HepG2 (cell line): ENCODE measurements at regions not wholly inside any gene's neighbourhood (a gene's known extent, or its start where the extent isn't known, plus 50 kb on each side); places are given as distances from the start of the nearest gene placed in this dataset.

Experiments used
- ATAC-seq: fragments of 200-7000 bp; cut with Tn5 transposase; 3 replicates; pipeline ENCODE4 v1.9.1; 2020; ENCODE audit warnings: mild to moderate bottlenecking, moderate library complexity
- BruUV-seq: library from RNA; stranded (reverse); fragments of 400-500 nt; replicated peaks from 2 replicates; lab custom pipeline; 2021; lab: Mats Ljungman, UMichigan
- CTCF ChIA-PET: fragments of 300-600 bp; formaldehyde crosslinking; extraction: SDS; loops from one replicate; lab custom pipeline; 2021; ENCODE audit warnings: low total read pairs, inconsistent platforms, low intra/inter-chr PET ratio; lab: Yijun Ruan, JAX
- POLR2A ChIA-PET: fragments of 350-600 bp; sonication (Branson Sonifier 250); formaldehyde crosslinking; loops from one replicate; lab custom pipeline; 2020; ENCODE audit warnings: antibody characterized with exemption, inconsistent platforms; lab: Yijun Ruan, JAX
- DNase-seq: peaks from one replicate; pipeline ENCODE4 v3.0.0-alpha.2; 2015; ENCODE audit warnings: low spot score
- FAIRE-seq: peaks from 3 replicates; lab custom pipeline; 2011; peaks lifted over from hg19 to GRCh38; lab: Jason Lieb, UNC
- H2AFZ ChIP-seq: one replicate; pipeline ENCODE4 v1.6.1; 2011; ENCODE audit warnings: low read length, inconsistent platforms
- H3K27ac ChIP-seq: fragments of 300-600 bp; 3 replicates; pipeline ENCODE4 v1.8.0; 2011; ENCODE audit warnings: mixed run types, mild to moderate bottlenecking, mixed read lengths, low read length, inconsistent platforms; ENCODE audit not compliant: insufficient read depth; ENCODE audit errors: extremely low read length
- H3K27me3 ChIP-seq, 2 experiments: fragments of 200-600 bp in 1 of 2; 2 replicates in 1 of 2; 3 replicates in 1 of 2; pipeline versions ENCODE4 v1.6.0 to v1.8.0; 2011; ENCODE audit warnings: low read length in 2 of 2, mild to moderate bottlenecking in 2 of 2, moderate library complexity in 2 of 2, inconsistent platforms in 1 of 2; ENCODE audit not compliant: insufficient read depth in 2 of 2, control insufficient read depth in 1 of 2
- H3K36me3 ChIP-seq, 2 experiments: fragments of 200-600 bp in 1 of 2; replicated peaks in 1 of 2; 2 replicates in 1 of 2; 3 replicates in 1 of 2; pipeline versions ENCODE4 v1.5.1 to v1.8.0; 2011; ENCODE audit warnings: low read length in 2 of 2, inconsistent platforms in 1 of 2; ENCODE audit not compliant: insufficient read depth in 2 of 2, control insufficient read depth in 1 of 2
- H3K4me1 ChIP-seq: 2 replicates; pipeline ENCODE4 v1.5.1; 2012; ENCODE audit warnings: low read length, inconsistent platforms; ENCODE audit not compliant: insufficient read depth
- H3K4me2 ChIP-seq: 2 replicates; pipeline ENCODE4 v1.6.0; 2011; ENCODE audit warnings: low read depth, low read length, inconsistent platforms
- H3K4me3 ChIP-seq, 3 experiments: fragments of 200-600 bp in 1 of 3; sonication (generic), shearing (Covaris generic) in 1 of 3; replicated peaks in 1 of 3; 2 replicates each; pipeline ENCODE4 v1.5.1; 2011 to 2016; ENCODE audit warnings: low read length in 3 of 3, inconsistent platforms in 2 of 3, low read depth in 2 of 3, mild to moderate bottlenecking in 2 of 3, control low read depth in 1 of 3, mixed read lengths in 1 of 3; ENCODE audit not compliant: insufficient read depth in 1 of 3
- H3K79me2 ChIP-seq: one replicate; pipeline ENCODE4 v1.6.1; 2011; ENCODE audit warnings: low read length, inconsistent platforms; ENCODE audit not compliant: insufficient read depth
- H3K9ac ChIP-seq: 2 replicates; pipeline ENCODE4 v1.6.0; 2011; ENCODE audit warnings: mild to moderate bottlenecking, low read depth, low read length, inconsistent platforms; ENCODE audit not compliant: insufficient read depth
- H3K9me3 ChIP-seq: 2 replicates; pipeline ENCODE4 v1.5.1; 2012; ENCODE audit warnings: mild to moderate bottlenecking, low read length
- H4K20me1 ChIP-seq: 2 replicates; pipeline ENCODE4 v1.6.0; 2011; ENCODE audit warnings: inconsistent platforms, mild to moderate bottlenecking, low read length, moderate library complexity; ENCODE audit not compliant: insufficient read depth
- MAFF ChIP-seq: IDR thresholded peaks from 2 replicates; pipeline ENCODE4 v1.6.1; 2011; ENCODE audit warnings: low read depth, low read length, improper control_type of control experiment
- RBM22 ChIP-seq: fragments of 200-400 bp; formaldehyde crosslinking; optimal IDR thresholded peaks from 2 replicates; pipeline ENCODE3; 2017; ENCODE audit warnings: mild to moderate bottlenecking, low read length, moderate library complexity
- RFXAP ChIP-seq: sonication (generic); formaldehyde crosslinking; IDR thresholded peaks from 2 replicates; pipeline ENCODE4 v1.4.0; 2020; ENCODE audit warnings: missing genetic modification reagents, borderline replicate concordance
- SOX5 ChIP-seq: IDR thresholded peaks from 2 replicates; pipeline ENCODE4 v1.6.1; 2016; ENCODE audit warnings: borderline replicate concordance
- SP4 ChIP-seq: sonication (generic); formaldehyde crosslinking; IDR thresholded peaks from 2 replicates; pipeline ENCODE4 v1.8.1; 2023; ENCODE audit warnings: mild to moderate bottlenecking, missing genetic modification reagents
- YY1 ChIP-seq: IDR thresholded peaks from 2 replicates; pipeline ENCODE4 v1.6.1; 2011; ENCODE audit warnings: low read length, low read depth, moderate library complexity, mild to moderate bottlenecking; ENCODE audit not compliant: insufficient read depth, insufficient replicate concordance
- ZNF333 ChIP-seq: sonication (generic); formaldehyde crosslinking; IDR thresholded peaks from 2 replicates; pipeline ENCODE4 v1.4.0; 2020; ENCODE audit warnings: mild to moderate bottlenecking, missing genetic modification reagents, borderline replicate concordance
- ZNF503 ChIP-seq: sonication (generic); formaldehyde crosslinking; IDR thresholded peaks from 2 replicates; pipeline ENCODE4 v1.4.0; 2020; ENCODE audit warnings: missing genetic modification reagents
- ZNF558 ChIP-seq: sonication (generic); formaldehyde crosslinking; IDR thresholded peaks from 2 replicates; pipeline ENCODE4 v1.9.0; 2022; ENCODE audit warnings: mild to moderate bottlenecking, missing genetic modification reagents, borderline replicate concordance
- ZNF616 ChIP-seq: sonication (generic); formaldehyde crosslinking; IDR thresholded peaks from 2 replicates; pipeline ENCODE4 v1.5.0; 2020; ENCODE audit warnings: low read depth, mild to moderate bottlenecking, missing genetic modification reagents
- ZNF687 ChIP-seq: sonication (generic); formaldehyde crosslinking; IDR thresholded peaks from 2 replicates; pipeline ENCODE4 v1.5.1; 2020; ENCODE audit warnings: mild to moderate bottlenecking, missing genetic modification reagents, moderate library complexity
- ZNF7 ChIP-seq: IDR thresholded peaks from 2 replicates; pipeline ENCODE4 v1.6.1; 2016; ENCODE audit warnings: missing biosample characterization, missing genetic modification reagents
- ZNF788 ChIP-seq: sonication (generic); formaldehyde crosslinking; IDR thresholded peaks from 2 replicates; pipeline ENCODE4 v1.5.0; 2020; ENCODE audit warnings: mild to moderate bottlenecking, missing genetic modification reagents, borderline replicate concordance
- ZNF879 ChIP-seq: sonication (generic); formaldehyde crosslinking; IDR thresholded peaks from 2 replicates; pipeline ENCODE4 v1.8.1; 2023; ENCODE audit warnings: missing genetic modification reagents
- WGBS: methylation state at CpG from one replicate; pipeline ENCODE4 v1.1.6; 2017; ENCODE audit warnings: low lambda C conversion rate; 5-methylcytosine and 5-hydroxymethylcytosine counted together
- in situ Hi-C: cut with HindIII; loops from 2 replicates; pipeline ENCODE4 v1.10.0; 2017; ENCODE audit warnings: low pct_unique_long_range_greater_than_20kb; ENCODE audit not compliant: extremely low pct_ligation_motif_present
- intact Hi-C: fragments of 100-400 bp; cut with micrococcal nuclease; formaldehyde crosslinking; loops from one replicate; pipeline ENCODE4 v1.10.0; 2022; ENCODE audit not compliant: unreplicated experiment

- Histone ChIP-seq H3K9ac (no peak overlapping the region), H3K27me3 (peaks cover 0 to 13% of the 10 kb centered on the region in 2 experiments; a peak in 2 of 5 replicates), H2AFZ (no peak overlapping the region), H3K9me3 (no peaks in the 10 kb centered on the region), H3K4me3 (no peak overlapping the region), H3K79me2 (no peaks in the 10 kb centered on the region), H3K36me3 (no peaks in the 10 kb centered on the region), H3K4me1 (no peaks in the 10 kb centered on the region), H3K4me2 (no peak overlapping the region), H3K27ac (no peak overlapping the region), H4K20me1 (no peaks in the 10 kb centered on the region)
- intact Hi-C loops = no loop called here
- ChIA-PET POLR2A (no interaction called here), CTCF (no interaction called here)
- WGBS = 3% methylated on average over 4 of the region's 4 CpGs
- ATAC-seq (no peak), FAIRE-seq (no peak), DNase-seq (no peak)
- BruUV-seq = no TSS peak
- TF ChIP-seq ZNF687 (CRISPR knock-in tag) (no peak), SP4 (CRISPR knock-in tag) (no peak), RBM22 (no peak), ZNF788 (CRISPR knock-in tag) (no peak), ZNF7 (no peak), ZNF333 (no peak), ZNF558 (CRISPR knock-in tag) (no peak), SOX5 (no peak), ZNF503 (CRISPR knock-in tag) (no peak), YY1 (no peak), ZNF616 (no peak), RFXAP (CRISPR knock-in tag) (no peak), MAFF (no peak), ZNF879 (CRISPR knock-in tag) (no peak)
- in situ Hi-C loops = no loop called here
Measured at GRCh38 chr2:2588777-2589176, 257.7 kb upstream of the MYT1L start.
